Bronchial epithelial cell (primary cell): ENCODE measurements at regions not wholly inside any gene's neighbourhood (a gene's known extent, or its start where the extent isn't known, plus 50 kb on each side); places are given as distances from the start of the nearest gene placed in this dataset.

ENCODE experiments used
- DNase-seq: peaks from one replicate; pipeline ENCODE4 v3.0.0-alpha.2; 2010; ENCODE audit warnings: low read depth
- FAIRE-seq: peaks from 2 replicates; lab custom pipeline; 2011; peaks lifted over from hg19 to GRCh38; lab: Jason Lieb, UNC
- H3K27me3 ChIP-seq: 2 replicates; pipeline ENCODE4 v1.5.1; 2011; ENCODE audit warnings: low read length; ENCODE audit not compliant: control insufficient read depth, insufficient read depth
- H3K36me3 ChIP-seq: 2 replicates; pipeline ENCODE4 v1.5.1; 2011; ENCODE audit warnings: low read length; ENCODE audit not compliant: control insufficient read depth, insufficient read depth
- H3K4me3 ChIP-seq: 2 replicates; pipeline ENCODE4 v1.5.1; 2011; ENCODE audit warnings: mild to moderate bottlenecking, low read depth, low read length, control low read depth
- CTCF ChIP-seq: IDR thresholded peaks from 2 replicates; pipeline ENCODE4 v1.5.1; 2011; ENCODE audit warnings: mild to moderate bottlenecking, moderate library complexity, low read length, control low read depth, inconsistent platforms; ENCODE audit not compliant: insufficient read depth, severe bottlenecking

GRCh38 chr6:47096211-47096895, 54.2 kb upstream of the ADGRF1 start:
- no peak for TF ChIP-seq CTCF
- Histone ChIP-seq H3K4me3 (no peak overlapping the region), H3K27me3 (no peaks in the 10 kb centered on the region), H3K36me3 (no peaks in the 10 kb centered on the region)
- DNase-seq (no peak), FAIRE-seq (peak; percentile 43)

- TF ChIP-seq CTCF: peak; percentile 29
- no peak overlapping the region for H3K4me3 ChIP-seq
- no peak for FAIRE-seq
- DNase-seq: peak; percentile 72
- no peaks in the 10 kb centered on the region for H3K36me3 ChIP-seq
- no peaks in the 10 kb centered on the region for H3K27me3 ChIP-seq
Measured at GRCh38 chr6:47094241-47094925, 52.3 kb upstream of the ADGRF1 start.

- H3K27me3 ChIP-seq: no peaks in the 10 kb centered on the region
- H3K4me3 ChIP-seq: no peak overlapping the region
- DNase-seq (no peak), FAIRE-seq (no peak)
- H3K36me3 ChIP-seq: no peaks in the 10 kb centered on the region
- no peak for TF ChIP-seq CTCF
Measured at GRCh38 chr6:47093169-47093568, 51.0 kb upstream of the ADGRF1 start.

- no peaks in the 10 kb centered on the region for H3K27me3 ChIP-seq
- H3K4me3 ChIP-seq: no peak overlapping the region
- no peaks in the 10 kb centered on the region for H3K36me3 ChIP-seq
- DNase-seq: no peak
- FAIRE-seq: no peak
- no peak for TF ChIP-seq CTCF
Measured at GRCh38 chr6:47091886-47092668, 49.9 kb upstream of the ADGRF1 start.
